Putamen (tissue), 1 donor: ENCODE measurements at regions not wholly inside any gene's neighbourhood (a gene's known extent, or its start where the extent isn't known, plus 50 kb on each side); places are given as distances from the start of the nearest gene placed in this dataset.

Experiments
- DNase-seq: peaks from one replicate; pipeline ENCODE4 v3.0.0-alpha.2; 2016; ENCODE audit warnings: low spot score

DNA sequence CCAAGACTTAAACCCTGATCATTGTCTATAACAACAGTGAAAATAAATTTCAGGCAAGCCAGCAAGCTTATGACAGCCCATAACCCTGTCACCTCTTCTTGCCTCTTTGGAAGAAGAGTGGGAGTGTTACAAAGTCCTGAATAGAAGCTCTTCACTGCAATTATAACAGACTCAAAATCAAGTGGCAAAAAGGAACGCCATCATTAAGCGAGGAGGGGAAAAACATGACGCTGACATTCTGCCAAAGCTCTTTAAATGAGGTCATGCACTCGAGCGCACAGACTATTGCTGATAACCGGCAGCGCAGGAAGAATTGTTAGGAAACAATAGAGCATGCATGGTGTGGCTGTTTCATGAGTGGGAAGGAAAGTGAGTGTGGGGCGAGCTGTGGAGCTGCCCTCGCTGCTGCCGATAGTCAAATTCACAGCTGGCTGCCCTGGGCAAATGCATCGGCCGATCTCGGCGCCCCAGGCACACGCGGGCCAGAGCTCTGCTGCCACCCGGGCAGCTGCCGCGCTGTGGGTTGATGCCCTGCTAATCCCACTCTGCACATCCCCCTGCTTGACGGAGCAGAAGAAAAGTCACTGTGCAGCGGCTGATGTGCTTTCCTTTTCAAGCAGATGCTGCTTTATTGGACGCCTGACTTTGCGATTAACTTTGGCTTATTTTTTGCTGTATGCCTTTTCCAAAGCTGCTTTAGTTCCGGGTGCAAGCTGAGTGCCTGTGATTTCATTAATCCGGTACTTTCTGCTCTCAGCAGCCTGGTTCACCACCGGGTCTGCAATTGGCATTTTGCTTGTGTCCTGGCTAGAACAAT lies 102.4 kb upstream of the ST6GALNAC5 start:
- peak; percentile 62 for DNase-seq

DNA sequence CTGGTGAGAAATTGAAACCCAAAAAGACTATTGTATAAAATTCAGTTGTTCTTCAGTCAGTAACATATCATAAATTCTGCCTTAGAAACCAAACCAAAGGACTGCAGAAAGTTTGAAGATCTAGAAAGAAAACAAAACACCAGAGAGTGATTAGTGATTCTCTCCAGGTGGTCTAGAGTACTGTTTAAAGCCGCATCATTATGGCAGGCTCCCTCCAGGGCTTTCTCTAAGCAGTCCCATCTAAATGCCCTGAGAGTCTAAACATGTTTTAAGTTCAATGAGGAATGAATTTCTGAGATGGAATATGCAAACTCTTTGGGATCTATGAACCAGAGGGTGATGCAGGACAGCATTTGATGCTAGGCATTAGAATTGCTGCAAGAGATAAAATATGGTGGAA lies 100.9 kb upstream of the ST6GALNAC5 start:
- no peak for DNase-seq

DNA sequence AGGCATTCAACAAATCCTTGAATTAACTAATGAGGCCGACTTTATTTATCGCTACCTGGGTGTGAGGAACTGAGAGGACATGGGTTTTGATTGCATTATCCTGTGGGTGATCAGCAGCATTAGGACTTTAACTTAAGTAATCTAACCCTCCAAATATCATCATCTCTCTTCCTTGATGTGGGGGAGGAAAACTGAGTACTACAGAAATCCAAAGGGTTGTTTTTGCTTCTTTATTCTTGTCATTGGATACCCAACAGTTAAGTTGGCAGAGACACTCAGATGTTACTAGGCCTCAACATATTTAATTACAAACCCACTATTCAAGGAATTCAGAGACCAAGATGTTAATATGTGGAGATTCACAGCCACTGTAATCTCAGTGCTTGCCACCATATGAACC lies 97.4 kb upstream of the ST6GALNAC5 start:
- no peak for DNase-seq

DNA sequence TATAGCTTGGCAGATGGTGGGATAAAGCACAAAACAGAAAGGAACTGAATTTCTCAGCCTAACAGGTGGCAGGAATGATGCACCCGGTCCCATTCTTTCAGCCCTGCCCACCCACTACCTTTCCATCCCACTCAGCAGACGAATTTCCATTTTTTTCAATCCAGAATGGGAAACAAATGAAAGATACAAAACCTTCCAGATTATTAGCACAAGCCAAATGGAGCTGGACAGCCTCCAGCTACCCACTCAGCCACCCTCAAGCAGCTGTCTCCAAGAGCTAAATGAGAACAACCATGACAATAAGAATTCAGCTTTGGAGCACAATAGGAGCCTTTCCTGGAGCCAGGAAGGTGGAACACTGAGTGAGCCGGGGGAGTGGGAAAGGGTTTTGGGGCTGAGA lies 96.3 kb upstream of the ST6GALNAC5 start:
- no peak for DNase-seq

DNA sequence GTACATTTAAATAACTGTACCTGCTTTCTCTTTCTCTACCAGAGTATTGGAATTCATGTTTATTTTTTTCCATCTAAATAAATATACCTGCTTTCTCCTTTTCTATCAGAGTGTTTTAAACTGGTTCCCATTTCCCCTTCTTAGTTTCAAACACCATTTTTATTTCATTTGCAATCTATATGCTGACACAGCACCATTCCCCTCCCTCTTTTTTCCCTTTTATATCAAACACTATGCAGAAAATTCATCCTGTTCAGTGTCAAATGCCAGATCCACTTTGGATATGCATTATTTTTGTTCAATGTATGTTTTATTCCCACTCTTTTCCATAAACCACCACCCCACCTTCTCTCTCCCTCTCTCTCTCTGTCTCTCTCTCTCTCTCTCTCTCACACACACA lies 85.8 kb upstream of the ST6GALNAC5 start:
- DNase-seq: no peak

DNA sequence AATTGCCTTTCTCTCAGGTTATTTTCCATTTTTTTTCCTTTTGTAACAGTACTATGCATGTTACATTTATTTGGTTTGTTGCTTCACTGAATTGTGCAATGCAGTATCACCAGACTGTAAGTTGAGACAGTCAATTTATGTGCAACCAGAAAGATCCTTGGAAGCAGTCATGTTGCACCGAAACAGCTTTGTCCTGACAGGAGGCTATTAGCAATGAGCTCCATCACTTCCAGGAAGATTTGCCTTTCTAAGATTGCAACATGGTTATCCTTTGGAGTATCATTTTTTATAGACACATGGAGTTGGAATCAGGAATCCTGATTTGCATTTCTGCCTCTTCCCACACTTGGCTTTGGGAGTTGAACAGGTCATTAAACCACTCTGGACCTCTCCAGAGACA lies 84.5 kb upstream of the ST6GALNAC5 start:
- DNase-seq: no peak

DNA sequence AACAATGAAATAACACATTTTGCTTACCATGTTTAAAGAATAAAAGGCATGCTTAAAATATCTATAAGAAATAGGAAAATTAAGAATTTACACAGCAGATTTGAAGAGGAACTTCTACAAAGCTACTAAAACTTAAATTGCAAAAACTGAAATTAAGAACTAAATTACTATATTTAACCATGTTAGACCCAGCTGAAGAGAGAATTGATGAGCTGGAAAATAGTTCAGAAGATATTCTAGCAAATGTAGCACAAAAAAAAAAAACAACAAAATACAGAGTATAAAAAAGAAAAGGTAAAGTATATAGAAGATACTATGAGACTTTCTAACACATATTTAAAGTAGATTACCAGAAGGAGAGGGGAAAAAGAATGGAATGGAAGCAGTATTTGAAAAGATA lies 82.8 kb upstream of the ST6GALNAC5 start:
- no peak for DNase-seq

DNA sequence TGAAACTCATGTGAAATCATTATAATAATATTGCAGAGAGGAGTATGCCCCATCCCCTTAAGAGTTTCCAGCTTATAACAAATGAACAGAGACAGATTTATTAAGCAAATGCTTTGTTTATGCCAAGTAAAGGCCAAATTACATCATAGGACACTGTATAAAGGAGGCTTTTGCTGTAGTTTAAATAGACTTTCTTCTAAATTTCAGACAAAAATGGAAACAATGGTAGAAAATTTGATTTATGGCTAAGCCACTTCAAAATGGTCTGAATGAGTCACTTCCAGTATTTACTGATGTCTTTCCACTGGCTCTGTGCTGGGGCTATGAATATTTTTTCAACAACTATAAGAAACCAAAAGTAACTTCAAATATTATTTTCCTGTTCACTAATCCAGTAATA lies 81.1 kb upstream of the ST6GALNAC5 start:
- no peak for DNase-seq

DNA sequence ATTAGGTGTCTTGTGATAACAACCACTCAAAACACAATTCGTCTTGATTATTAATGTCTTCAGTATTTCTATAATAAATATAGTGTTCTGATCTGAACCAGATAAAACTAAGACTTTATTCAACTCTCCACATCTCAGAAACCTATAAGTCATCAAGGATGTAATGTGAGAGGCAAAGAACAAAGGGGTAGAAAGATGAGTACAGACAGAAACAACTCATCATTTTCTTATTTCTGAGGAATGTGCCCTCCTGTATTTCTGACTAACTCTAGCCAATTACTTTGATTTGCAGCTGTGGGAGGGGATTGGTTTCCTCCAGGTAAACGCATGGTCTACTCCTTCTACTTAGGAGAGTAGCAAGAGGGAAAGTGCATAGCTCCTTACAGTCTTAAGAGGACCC lies 73.7 kb upstream of the ST6GALNAC5 start:
- DNase-seq: no peak

DNA sequence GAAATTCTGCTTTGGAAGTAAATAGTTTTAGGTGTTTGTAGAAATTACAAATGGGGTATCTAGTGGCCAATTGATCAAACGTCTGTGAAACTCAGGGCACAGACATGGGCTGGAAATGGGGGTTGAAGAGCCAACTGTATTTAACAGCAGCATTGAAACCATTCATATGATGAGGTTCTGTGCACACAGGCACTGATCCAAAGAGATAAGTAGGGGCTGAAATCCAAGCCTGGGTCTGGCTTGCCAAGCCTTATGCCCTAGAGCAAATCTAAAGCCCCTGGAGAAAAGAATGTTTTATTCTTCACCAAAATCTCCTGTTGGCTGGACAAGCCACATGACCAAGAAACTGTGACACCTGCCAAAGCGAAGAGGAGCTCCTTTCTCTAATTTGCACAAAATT lies 67.6 kb upstream of the ST6GALNAC5 start:
- DNase-seq: no peak

DNA sequence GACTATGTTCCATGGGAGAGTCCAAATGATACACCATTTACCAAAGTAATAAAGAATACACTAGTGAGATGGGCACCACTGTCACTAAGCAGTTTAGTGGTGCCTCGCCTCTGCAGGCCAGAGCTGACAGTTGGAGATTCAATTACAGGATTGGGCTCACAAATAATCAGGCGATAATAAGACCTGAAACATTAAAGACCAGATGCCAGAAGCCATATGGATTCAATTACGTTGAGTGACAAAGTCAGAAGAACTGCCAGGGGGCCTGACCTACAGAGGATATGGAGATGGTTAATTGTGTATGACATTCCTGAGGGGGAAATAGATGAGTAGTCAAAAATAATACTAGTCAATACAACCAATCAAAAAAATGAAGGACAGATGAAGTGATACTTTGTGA lies 65.2 kb upstream of the ST6GALNAC5 start:
- no peak for DNase-seq

DNA sequence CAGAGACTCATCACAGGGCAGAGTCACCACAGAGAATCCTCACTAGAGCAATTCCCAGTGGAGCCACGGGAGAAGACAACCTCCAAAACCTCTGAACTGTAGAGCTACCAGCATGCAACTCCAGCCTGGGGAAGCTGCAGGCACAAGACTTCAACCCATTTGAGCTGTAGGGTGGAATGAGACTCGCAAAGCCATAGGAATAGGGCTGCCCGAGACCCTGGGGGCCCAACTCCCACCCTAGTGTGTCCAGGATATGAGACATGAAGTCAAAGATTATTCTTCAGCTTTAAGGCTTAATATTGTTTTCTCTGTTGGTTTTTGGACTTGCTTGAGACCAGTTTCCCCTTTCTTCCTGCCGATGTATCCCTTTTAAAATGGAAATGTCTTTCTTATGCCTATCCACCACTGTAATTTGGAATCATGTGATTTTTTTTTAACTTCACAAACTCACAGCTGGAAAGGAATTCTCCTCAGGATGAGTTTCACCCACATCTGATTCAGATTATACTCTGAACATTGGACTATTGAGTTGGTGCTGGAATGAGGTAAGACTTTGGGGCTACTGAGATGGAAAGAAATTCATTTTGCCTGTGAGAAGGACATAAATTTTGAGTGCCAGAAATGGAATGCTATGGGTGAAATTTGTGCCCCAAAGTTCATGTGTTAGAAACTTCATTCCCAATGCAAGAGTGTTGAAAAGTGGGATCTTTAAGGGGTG lies 59.6 kb upstream of the ST6GALNAC5 start:
- no peak for DNase-seq
